HG03469 (cell line): ENCODE measurements at regions not wholly inside any gene's neighbourhood (a gene's known extent, or its start where the extent isn't known, plus 50 kb on each side); places are given as distances from the start of the nearest gene placed in this dataset.
"Not testable (repeated sequence)": the region's sequence is repeated elsewhere in the genome, so short reads cannot be mapped to it uniquely, and the experiment has no call there.

Experiments used
- ATAC-seq: cut with Tn5 transposase; IDR thresholded peaks from one replicate; pipeline ENCODE4 v1.9.1; 2021; ENCODE audit warnings: mild to moderate bottlenecking, moderate library complexity, moderate number of reproducible peaks; ENCODE audit not compliant: unreplicated experiment

- no peak for ATAC-seq
These were observed 106.5 kb upstream of the KCTD1 start for GRCh38 chr18:26654616-26655524.

DNA sequence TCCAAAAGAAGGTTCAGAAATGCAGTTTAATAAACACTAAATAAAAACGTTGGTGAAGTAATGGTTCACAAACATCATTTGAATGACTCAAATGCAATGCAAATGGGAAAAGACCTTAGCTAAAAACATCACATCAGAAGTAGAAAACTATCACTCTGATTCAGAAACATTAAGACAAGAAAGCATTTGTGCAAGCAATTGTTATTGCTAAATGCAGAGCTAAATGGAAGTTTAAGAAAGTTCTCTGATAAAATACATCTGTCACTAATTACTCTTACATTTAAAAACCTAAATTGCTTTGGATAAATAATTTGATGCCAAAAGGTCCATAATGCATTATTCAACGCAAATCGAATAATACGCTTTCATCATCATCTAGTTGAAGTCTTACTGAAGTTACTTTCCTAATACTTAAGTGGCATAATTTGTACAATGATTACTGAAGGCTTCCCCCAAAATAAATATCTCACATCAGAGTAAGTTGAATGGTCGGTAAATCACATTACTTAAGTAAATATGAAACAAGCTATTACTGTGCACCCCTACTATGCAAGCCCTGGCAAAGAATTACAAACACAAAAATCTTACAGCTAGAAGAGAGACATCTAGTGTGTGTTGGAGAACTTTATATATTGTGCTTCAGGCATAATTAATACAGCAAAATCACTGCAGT lies 105.7 kb upstream of the KCTD1 start:
- ATAC-seq, result no peak

DNA sequence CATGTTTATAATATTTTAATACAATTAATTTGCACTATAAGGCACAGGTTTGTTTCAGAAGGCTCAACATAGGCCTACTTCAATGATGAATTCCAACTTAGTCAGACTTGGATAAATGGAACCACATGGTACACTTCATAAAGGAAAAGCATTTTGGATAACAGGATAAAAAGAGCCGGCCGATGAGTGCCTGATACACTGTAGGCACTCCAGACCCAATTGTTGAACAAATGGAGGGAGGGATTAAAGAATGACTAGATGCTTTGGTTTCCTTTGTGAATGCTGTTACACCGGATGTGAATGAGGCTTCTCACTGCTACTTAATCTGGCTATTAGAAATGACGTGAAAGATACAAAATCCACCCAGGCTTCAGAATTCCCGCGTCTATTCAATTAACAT lies 104.1 kb upstream of the KCTD1 start:
- no peak for ATAC-seq

DNA sequence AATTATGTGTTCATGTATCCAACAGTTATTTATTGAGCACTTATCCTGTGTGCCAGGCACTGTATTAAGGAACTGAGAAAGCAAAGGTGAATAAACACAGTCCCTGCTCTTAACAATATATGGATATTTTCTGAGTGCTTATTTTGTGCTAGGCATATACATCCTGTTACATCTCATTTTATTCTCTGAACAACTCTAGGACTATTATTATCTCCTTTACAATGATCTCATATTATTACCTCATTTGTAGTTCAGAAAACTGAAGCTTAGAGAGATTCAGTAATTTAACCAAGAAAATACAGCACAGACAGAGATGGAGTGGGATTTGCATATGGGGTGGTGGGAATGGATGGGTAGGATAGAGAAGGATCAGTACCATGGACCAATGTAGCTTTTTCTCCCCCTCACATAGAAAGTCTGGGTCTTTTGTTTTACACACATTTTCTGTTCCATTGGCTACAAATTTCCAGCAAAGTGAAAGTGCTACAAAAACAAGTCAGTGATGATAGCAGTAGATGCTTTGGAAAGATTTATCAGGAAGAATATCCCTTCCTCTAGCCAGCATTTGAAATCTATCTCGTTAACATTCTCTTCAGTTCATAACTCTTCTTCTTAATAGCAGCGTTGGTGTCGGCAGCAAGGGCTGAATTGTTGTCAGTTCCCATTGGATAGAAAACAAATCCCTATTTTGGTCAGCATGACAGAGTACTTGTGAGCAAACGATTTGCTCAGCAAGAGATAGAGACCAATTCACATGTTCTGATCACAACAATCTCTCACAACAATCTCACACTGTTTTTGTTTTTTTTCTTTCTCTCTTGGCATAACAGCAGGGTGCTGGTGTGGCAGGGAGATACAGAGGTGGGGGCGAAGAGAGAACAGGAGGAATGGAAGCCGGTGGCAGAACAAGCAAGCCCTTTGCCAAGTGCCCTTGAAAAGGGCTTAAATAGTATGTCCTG lies 102.2 kb upstream of the KCTD1 start:
- no peak for ATAC-seq

DNA sequence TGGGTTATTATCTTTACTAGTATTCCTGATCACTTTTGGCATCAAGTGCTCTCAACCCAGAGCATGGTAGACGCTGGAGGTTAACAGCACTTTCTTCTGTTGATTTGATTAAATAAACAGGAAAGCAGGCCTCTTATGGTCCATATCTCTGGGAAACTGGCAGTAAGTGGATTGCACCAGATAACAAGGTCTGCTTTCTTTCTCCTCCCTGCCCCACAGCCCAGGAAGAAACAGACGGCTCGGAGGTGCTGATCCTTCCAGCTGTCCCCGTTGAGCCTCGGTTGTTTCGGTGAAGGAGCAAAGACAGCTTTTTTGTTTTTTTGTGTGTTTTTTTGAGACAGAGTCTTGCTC lies 100.8 kb upstream of the KCTD1 start:
- no peak for ATAC-seq

- ATAC-seq, result no peak
These were observed 100.3 kb upstream of the KCTD1 start for GRCh38 chr18:26648509-26649192.

- ATAC-seq, result no peak
These were observed 98.5 kb upstream of the KCTD1 start for GRCh38 chr18:26646901-26647300.

GRCh38 chr18:26642440-26643348 lies 94.3 kb upstream of the KCTD1 start:
- ATAC-seq, result no peak

- ATAC-seq, result no peak
These were observed 92.2 kb upstream of the KCTD1 start for GRCh38 chr18:26640541-26640940.

- no peak for ATAC-seq
These were observed 90.8 kb upstream of the KCTD1 start for GRCh38 chr18:26639149-26639548.

GRCh38 chr18:26637983-26638382 lies 89.6 kb upstream of the KCTD1 start:
- ATAC-seq, result no peak

DNA sequence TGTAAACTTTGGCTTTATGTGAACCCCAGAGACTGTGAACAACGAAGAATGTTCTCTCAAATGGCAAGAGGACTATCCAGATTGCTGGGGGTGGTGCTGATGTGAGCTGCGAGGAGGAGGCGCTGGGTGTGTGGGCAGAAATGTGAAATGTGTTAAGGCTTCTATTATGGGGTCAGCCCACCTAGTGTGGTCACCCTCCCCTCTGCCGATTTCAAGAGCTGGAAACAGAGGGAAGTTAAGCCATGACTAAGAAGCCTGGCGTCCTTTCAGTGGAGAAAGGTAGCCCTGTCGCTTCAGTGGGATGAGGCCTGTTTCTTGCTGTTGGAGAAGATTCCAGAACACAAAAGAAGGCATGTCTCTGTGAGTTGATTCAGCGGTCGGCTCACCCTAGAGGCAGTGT lies 89.0 kb upstream of the KCTD1 start:
- no peak for ATAC-seq

GRCh38 chr18:26635466-26635865 lies 87.1 kb upstream of the KCTD1 start:
- ATAC-seq, result no peak

GRCh38 chr18:26634631-26635030 lies 86.3 kb upstream of the KCTD1 start:
- ATAC-seq, result no peak

DNA sequence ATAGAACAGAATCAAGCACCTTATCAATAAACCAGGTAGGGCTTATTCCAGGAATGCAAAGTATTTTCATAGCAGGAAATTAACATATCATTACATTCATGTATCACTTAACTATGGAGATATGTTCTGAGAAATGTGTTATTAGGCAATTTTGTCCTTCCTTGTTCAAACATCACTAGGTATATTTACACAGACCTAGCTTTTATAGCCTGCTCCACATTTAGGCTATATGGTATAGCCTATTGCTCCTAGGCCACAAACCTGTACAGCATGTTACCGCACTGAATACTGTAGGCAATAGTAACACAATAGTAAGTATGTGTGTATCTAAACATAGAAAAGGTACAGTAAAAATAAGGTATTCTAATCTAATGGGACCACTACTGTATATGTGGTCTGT lies 82.8 kb upstream of the KCTD1 start:
- no peak for ATAC-seq

DNA sequence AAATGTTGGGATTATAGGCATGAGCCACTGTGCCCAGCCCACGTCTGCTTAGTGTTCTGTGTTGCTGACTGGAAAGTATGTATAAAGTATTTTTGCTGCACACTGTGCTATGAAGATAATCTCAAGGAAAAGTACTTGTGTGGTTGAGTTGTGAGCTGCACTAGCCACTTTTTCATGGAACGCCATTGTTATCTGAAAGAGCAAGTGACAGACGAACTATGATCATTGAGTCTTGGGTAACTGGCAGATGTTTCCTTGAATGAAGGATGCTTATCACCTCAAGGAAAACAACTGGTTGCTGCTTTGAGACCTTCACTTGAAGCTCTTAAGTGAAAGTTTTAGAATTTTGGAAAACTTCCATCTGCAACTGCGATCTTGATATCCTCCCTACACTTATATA lies 82.2 kb upstream of the KCTD1 start:
- ATAC-seq, result no peak

GRCh38 chr18:26628017-26628416 lies 79.7 kb upstream of the KCTD1 start:
- ATAC-seq, result no peak

- no peak for ATAC-seq
These were observed 76.1 kb upstream of the KCTD1 start for GRCh38 chr18:26624443-26624842.

DNA sequence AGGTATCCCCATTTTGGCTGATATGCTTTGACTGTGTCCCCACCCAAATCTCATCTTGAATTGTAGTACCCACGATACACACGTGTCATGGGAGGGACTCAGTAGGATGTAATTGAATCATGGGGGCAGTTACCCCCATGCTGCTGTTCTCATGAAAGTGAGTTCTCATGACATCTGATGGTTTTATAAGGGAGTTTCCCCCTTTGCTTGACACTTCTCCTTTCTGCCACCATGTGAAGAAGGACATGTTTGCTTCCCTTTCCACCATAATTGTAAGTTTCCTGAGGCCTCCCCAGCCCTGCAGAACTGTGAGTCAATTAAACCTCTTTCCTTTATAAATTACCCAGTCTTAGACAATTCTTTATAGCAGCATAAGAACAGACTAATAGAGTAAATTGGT lies 75.0 kb upstream of the KCTD1 start:
- not testable (repeated sequence) for ATAC-seq
